DOHH2 (cell line): ENCODE measurements at regions not wholly inside any gene's neighbourhood (a gene's known extent, or its start where the extent isn't known, plus 50 kb on each side); places are given as distances from the start of the nearest gene placed in this dataset.

Experiments
- H3F3A ChIP-seq: fragments of 200-600 bp; sonication (generic), shearing (Covaris generic); 2 replicates; pipeline ENCODE4 v1.6.0; 2016; ENCODE audit warnings: antibody characterized with exemption, mild to moderate bottlenecking; ENCODE audit not compliant: control insufficient read depth, insufficient read depth
- H3K27ac ChIP-seq: fragments of 200-600 bp; sonication (generic); 2 replicates; pipeline ENCODE4 v1.5.1; 2014; ENCODE audit warnings: low read depth, mild to moderate bottlenecking, low read length, moderate library complexity
- H3K27me3 ChIP-seq: fragments of 200-600 bp; sonication (generic); 2 replicates; pipeline ENCODE4 v1.6.1; 2014; ENCODE audit warnings: mild to moderate bottlenecking, low read length, mixed read lengths; ENCODE audit not compliant: control insufficient read depth
- H3K36me3 ChIP-seq: fragments of 200-600 bp; sonication (generic); 2 replicates; pipeline ENCODE4 v1.6.1; 2014; ENCODE audit warnings: mild to moderate bottlenecking, low read length, moderate library complexity, mixed read lengths; ENCODE audit not compliant: control insufficient read depth
- H3K4me1 ChIP-seq: fragments of 200-600 bp; sonication (generic); 2 replicates; pipeline ENCODE4 v1.6.1; 2014; ENCODE audit warnings: mild to moderate bottlenecking, low read length, mixed read lengths; ENCODE audit not compliant: control insufficient read depth
- H3K4me2 ChIP-seq: fragments of 200-600 bp; sonication (generic); 2 replicates; pipeline ENCODE4 v1.6.0; 2014; ENCODE audit warnings: mild to moderate bottlenecking, low read length, moderate library complexity
- H3K4me3 ChIP-seq: fragments of 200-600 bp; sonication (generic); 2 replicates; pipeline ENCODE4 v1.5.1; 2014; ENCODE audit warnings: mild to moderate bottlenecking, low read length, mixed read lengths
- H3K79me2 ChIP-seq: fragments of 200-600 bp; sonication (generic); 2 replicates; pipeline ENCODE4 v1.6.1; 2014; ENCODE audit warnings: mild to moderate bottlenecking, low read length, mixed read lengths; ENCODE audit not compliant: control insufficient read depth
- H3K9me2 ChIP-seq: fragments of 200-600 bp; sonication (generic); replicated peaks from 2 replicates; pipeline ENCODE4 v1.6.1; 2014; ENCODE audit warnings: mild to moderate bottlenecking, low read length, mixed read lengths; ENCODE audit not compliant: control insufficient read depth
- H3K9me3 ChIP-seq: fragments of 200-600 bp; sonication (generic); 2 replicates; pipeline ENCODE4 v1.6.1; 2014; ENCODE audit warnings: antibody characterized with exemption, low read length, mixed read lengths; ENCODE audit not compliant: control insufficient read depth, insufficient read depth
- H4K20me1 ChIP-seq: fragments of 200-600 bp; sonication (generic); 2 replicates; pipeline ENCODE4 v1.6.0; 2014; ENCODE audit warnings: low read depth, mild to moderate bottlenecking, antibody characterized with exemption, low read length, moderate library complexity; ENCODE audit not compliant: control insufficient read depth, insufficient read depth
- CTCF ChIP-seq: fragments of 200-600 bp; sonication (generic); IDR thresholded peaks from one replicate; pipeline ENCODE4 v1.5.1; 2014; ENCODE audit warnings: antibody characterized with exemption, mild to moderate bottlenecking, low read depth, low read length; ENCODE audit not compliant: poor library complexity, severe bottlenecking
- EZH2phosphoT487 ChIP-seq: fragments of 200-600 bp; sonication (generic); IDR thresholded peaks from 2 replicates; pipeline ENCODE4 v1.6.1; 2017; ENCODE audit warnings: borderline replicate concordance, mild to moderate bottlenecking, antibody characterized with exemption, low read length, moderate library complexity, mixed read lengths

- Histone ChIP-seq H3K27ac (no peak overlapping the region), H3K4me2 (no peak overlapping the region), H3K4me3 (no peak overlapping the region), H3K79me2 (no peaks in the 10 kb centered on the region), H3K9me2 (no peaks in the 10 kb centered on the region), H3K27me3 (no peaks in the 10 kb centered on the region), H3K36me3 (no peaks in the 10 kb centered on the region), H3F3A (no peaks in the 10 kb centered on the region), H3K4me1 (no peaks in the 10 kb centered on the region), H4K20me1 (no peaks in the 10 kb centered on the region), H3K9me3 (no peaks in the 10 kb centered on the region)
- no peak for TF ChIP-seq EZH2phosphoT487
- no peak for TF ChIP-seq CTCF
These were observed 680.6 kb upstream of the MBL2 start for GRCh38 chr10:53453196-53453595.

GRCh38 chr10:53447576-53447975, 675.0 kb upstream of the MBL2 start:
- H4K20me1 ChIP-seq, result no peaks in the 10 kb centered on the region
- no peak overlapping the region for H3K27ac ChIP-seq
- no peaks in the 10 kb centered on the region for H3K79me2 ChIP-seq
- no peaks in the 10 kb centered on the region for H3K9me2 ChIP-seq
- H3K4me2 ChIP-seq, result no peak overlapping the region
- H3K4me3 ChIP-seq, result no peak overlapping the region
- H3K36me3 ChIP-seq, result no peaks in the 10 kb centered on the region
- no peaks in the 10 kb centered on the region for H3F3A ChIP-seq
- TF ChIP-seq EZH2phosphoT487 (no peak), CTCF (no peak)
- no peaks in the 10 kb centered on the region for H3K9me3 ChIP-seq
- H3K4me1 ChIP-seq, result no peaks in the 10 kb centered on the region
- no peaks in the 10 kb centered on the region for H3K27me3 ChIP-seq

- Histone ChIP-seq H3K4me1 (no peaks in the 10 kb centered on the region), H3K36me3 (no peaks in the 10 kb centered on the region), H3K79me2 (no peaks in the 10 kb centered on the region), H3K4me3 (no peak overlapping the region), H3K4me2 (no peak overlapping the region), H4K20me1 (no peaks in the 10 kb centered on the region), H3F3A (no peaks in the 10 kb centered on the region), H3K27ac (no peak overlapping the region), H3K9me2 (no peaks in the 10 kb centered on the region), H3K9me3 (no peaks in the 10 kb centered on the region), H3K27me3 (no peaks in the 10 kb centered on the region)
- TF ChIP-seq EZH2phosphoT487, result no peak
- TF ChIP-seq CTCF, result no peak
These were observed 669.3 kb upstream of the MBL2 start for GRCh38 chr10:53441843-53442242.

- H3K79me2 ChIP-seq, result no peaks in the 10 kb centered on the region
These were observed 668.0 kb upstream of the MBL2 start for GRCh38 chr10:53440601-53441000.

More at GRCh38 chr10:53440601-53441000, 668.0 kb upstream of the MBL2 start:
- TF ChIP-seq EZH2phosphoT487 (no peak), CTCF (no peak)
- Histone ChIP-seq H3K9me3 (no peaks in the 10 kb centered on the region), H3K36me3 (no peaks in the 10 kb centered on the region), H3K4me3 (no peak overlapping the region), H3K4me1 (no peaks in the 10 kb centered on the region), H3K9me2 (no peaks in the 10 kb centered on the region), H3K4me2 (no peak overlapping the region), H3K27ac (no peak overlapping the region), H4K20me1 (no peaks in the 10 kb centered on the region), H3F3A (no peaks in the 10 kb centered on the region), H3K27me3 (no peaks in the 10 kb centered on the region)
